ENCODE measurements at regions not wholly inside any gene's neighbourhood (a gene's known extent, or its start where the extent isn't known, plus 50 kb on each side); places are given as distances from the start of the nearest gene placed in this dataset.
"Not testable (repeated sequence)": the region's sequence is repeated elsewhere in the genome, so short reads cannot be mapped to it uniquely, and the experiment has no call there.

GRCh38 chr13:112205990-112206389 is 139.0 kb downstream of the SOX1 start:
- DNase-seq (ENCODE audit: low read depth, low spot score) = no peak
- in situ Hi-C loops (cut with HindIII; ENCODE audit: low pct_unique_long_range_greater_than_20kb, low sequenced_read_pairs) = no loop called here

DNA sequence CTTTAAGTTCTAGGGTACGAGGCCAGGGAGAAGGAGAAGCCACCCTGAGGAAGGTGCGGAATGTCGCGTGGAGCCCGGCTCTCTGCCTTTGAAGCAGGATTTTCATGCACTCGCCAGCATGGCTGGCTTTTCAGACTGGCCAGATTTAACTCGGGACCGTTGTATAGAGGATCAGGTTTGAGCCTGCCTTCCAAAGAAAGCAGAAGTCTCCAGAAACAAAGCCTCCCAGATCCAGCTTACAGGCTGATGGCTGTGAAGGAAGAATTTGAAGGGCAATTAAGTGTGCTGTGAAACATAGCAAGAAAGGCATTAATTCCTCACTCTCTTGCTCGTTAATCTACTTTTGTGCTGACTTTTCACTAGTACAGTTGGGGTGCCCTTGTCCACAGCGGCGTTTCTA is 140.2 kb downstream of the SOX1 start:
- in situ Hi-C loops (cut with HindIII; ENCODE audit: low pct_unique_long_range_greater_than_20kb, low sequenced_read_pairs) = no loop called here
- DNase-seq (ENCODE audit: low read depth, low spot score) = no peak

DNA sequence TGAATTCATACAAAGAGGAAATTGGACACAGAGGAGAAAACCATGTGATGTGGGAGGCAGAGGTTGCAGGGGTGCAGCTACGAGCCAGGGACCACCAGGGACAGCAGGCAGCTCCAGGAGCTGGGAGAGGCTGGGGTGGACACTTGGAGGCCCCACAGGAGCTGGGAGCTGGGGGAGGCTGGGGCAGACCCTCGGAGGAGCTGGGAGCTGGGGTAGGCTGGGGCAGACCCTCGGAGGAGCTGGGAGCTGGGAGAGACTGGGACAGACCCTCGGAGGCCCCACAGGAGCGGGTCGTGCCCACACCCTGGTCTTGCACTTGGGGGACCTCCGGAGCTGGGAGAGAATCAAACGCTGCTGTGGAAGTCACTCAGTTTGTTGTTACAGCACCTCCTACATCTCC is 141.7 kb downstream of the SOX1 start:
- DNase-seq (ENCODE audit: low read depth, low spot score) = no peak
- in situ Hi-C loops (cut with HindIII; ENCODE audit: low pct_unique_long_range_greater_than_20kb, low sequenced_read_pairs) = no loop called here

GRCh38 chr13:112209266-112209665 is 142.3 kb downstream of the SOX1 start:
- no peak for DNase-seq (ENCODE audit: low read depth, low spot score)
- in situ Hi-C loops (cut with HindIII; ENCODE audit: low pct_unique_long_range_greater_than_20kb, low sequenced_read_pairs) = no loop called here

DNA sequence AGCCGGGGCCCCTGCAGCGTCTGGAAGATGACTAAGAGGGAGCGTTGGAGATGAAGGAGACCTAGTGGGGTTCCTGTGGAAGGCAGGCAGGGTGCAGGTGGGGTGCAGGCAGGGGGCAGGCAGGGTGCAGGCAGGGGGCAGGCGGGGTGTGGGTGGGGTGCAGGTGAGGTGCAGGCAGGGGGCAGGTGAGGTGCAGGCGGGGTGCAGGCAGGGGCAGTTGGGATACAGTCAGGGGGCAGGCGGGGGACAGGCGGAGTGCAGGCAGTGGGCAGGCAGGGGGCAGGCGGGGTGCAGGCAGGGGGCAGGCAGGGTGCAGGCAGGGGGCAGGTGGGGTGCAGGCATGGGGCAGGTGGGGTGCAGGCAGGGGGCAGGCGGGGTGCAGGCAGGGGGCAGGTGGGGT is 142.8 kb downstream of the SOX1 start:
- DNase-seq (ENCODE audit: low read depth, low spot score) = no peak

DNA sequence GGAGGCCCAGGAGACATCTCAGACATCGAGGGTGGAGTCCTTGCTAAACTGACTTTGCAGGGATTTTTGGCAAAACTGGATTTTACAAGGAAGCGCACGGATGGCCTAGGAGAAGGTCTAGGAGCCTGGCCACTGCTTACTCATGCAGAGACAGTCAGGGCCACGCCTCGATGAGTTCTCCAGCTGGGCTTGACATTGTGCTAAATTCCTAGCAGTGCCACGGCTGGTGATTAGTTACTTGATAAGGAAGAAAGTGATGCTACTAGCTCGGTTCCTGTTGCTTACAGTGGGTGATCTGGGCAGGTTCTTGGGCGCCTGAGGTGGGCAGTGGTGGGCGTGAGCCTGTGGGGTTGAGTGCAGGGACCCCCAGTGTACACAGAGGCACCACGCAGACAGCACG is 143.4 kb downstream of the SOX1 start:
- no peak for DNase-seq (ENCODE audit: low read depth, low spot score)

More for the DNA sequence above, 142.8 kb downstream of the SOX1 start:
- in situ Hi-C loops (cut with HindIII; ENCODE audit: low pct_unique_long_range_greater_than_20kb, low sequenced_read_pairs) = no loop called here

GRCh38 chr13:112212533-112212932 is 145.6 kb downstream of the SOX1 start:
- no peak for DNase-seq (ENCODE audit: low read depth, low spot score)
- in situ Hi-C loops (cut with HindIII; ENCODE audit: low pct_unique_long_range_greater_than_20kb, low sequenced_read_pairs) = no loop called here

More for the DNA sequence above, 143.4 kb downstream of the SOX1 start:
- in situ Hi-C loops (cut with HindIII; ENCODE audit: low pct_unique_long_range_greater_than_20kb, low sequenced_read_pairs) = no loop called here

- DNase-seq (ENCODE audit: low read depth, low spot score) = no peak
- in situ Hi-C loops (cut with HindIII; ENCODE audit: low pct_unique_long_range_greater_than_20kb, low sequenced_read_pairs) = no loop called here
Measured at GRCh38 chr13:112213467-112214255, 146.7 kb downstream of the SOX1 start.

DNA sequence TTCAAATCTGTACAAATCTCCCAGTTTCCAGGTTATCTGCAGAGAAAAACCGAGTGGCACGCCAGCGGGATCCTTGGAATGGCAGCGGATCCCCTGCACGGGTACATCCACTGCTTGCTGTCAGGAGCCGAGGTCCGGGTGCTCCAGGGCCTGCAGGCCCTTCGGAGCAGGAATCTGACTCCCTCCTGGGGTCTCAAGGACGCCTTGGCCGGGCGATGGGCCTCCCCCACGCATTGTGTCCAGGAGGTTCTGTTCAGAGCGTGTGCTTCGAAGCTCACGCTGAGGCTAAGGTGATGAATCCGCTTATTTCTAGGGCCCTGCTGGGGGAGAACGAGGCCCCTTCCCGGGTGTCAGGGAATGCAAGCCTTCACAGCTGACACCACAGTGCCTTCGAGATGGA is 148.9 kb downstream of the SOX1 start:
- in situ Hi-C loops (cut with HindIII; ENCODE audit: low pct_unique_long_range_greater_than_20kb, low sequenced_read_pairs) = no loop called here
- no peak for DNase-seq (ENCODE audit: low read depth, low spot score)

GRCh38 chr13:112217431-112217830 is 150.5 kb downstream of the SOX1 start:
- in situ Hi-C loops (cut with HindIII; ENCODE audit: low pct_unique_long_range_greater_than_20kb, low sequenced_read_pairs) = no loop called here
- no peak for DNase-seq (ENCODE audit: low read depth, low spot score)

- no peak for DNase-seq (ENCODE audit: low read depth, low spot score)
- in situ Hi-C loops (cut with HindIII; ENCODE audit: low pct_unique_long_range_greater_than_20kb, low sequenced_read_pairs) = no loop called here
Measured at GRCh38 chr13:112218416-112218815, 151.5 kb downstream of the SOX1 start.

DNA sequence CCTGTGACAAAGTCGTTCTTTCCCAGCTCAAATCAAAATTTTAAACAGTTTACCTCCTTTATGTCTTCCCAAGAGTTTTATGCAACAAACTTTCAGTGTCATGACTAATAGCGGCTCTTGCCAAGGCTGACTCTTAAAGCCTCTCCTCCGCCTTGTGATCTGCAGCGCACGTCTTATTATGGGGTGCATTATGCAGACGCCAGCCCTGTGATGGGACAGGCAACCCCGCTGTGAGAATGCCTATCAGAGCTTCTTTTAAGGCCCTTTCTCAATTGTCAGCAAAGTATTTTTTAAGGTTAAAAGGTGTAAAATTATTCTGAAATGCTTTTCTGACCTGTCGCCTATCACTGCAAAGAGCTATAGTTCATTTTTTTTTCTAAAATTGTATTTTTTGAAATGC is 152.8 kb downstream of the SOX1 start:
- in situ Hi-C loops (cut with HindIII; ENCODE audit: low pct_unique_long_range_greater_than_20kb, low sequenced_read_pairs) = no loop called here
- no peak for DNase-seq (ENCODE audit: low read depth, low spot score)

- in situ Hi-C loops (cut with HindIII; ENCODE audit: low pct_unique_long_range_greater_than_20kb, low sequenced_read_pairs) = no loop called here
Measured at GRCh38 chr13:112220296-112220875, 153.4 kb downstream of the SOX1 start.

GRCh38 chr13:112220925-112221324 is 154.0 kb downstream of the SOX1 start:
- in situ Hi-C loops (cut with HindIII; ENCODE audit: low pct_unique_long_range_greater_than_20kb, low sequenced_read_pairs) = no loop called here

More at GRCh38 chr13:112220296-112220875, 153.4 kb downstream of the SOX1 start:
- no peak for DNase-seq (ENCODE audit: low read depth, low spot score)

GRCh38 chr13:112222971-112223370 is 153.2 kb upstream of the SPACA7 start:
- in situ Hi-C loops (cut with HindIII; ENCODE audit: low pct_unique_long_range_greater_than_20kb, low sequenced_read_pairs) = no loop called here
- no peak for DNase-seq (ENCODE audit: low read depth, low spot score)

More at GRCh38 chr13:112220925-112221324, 154.0 kb downstream of the SOX1 start:
- DNase-seq (ENCODE audit: low read depth, low spot score) = no peak

- DNase-seq (ENCODE audit: low read depth, low spot score) = peak; percentile 15
- in situ Hi-C loops (cut with HindIII; ENCODE audit: low pct_unique_long_range_greater_than_20kb, low sequenced_read_pairs) = not testable (repeated sequence)
Measured at GRCh38 chr13:112223929-112224328, 152.2 kb upstream of the SPACA7 start.

- DNase-seq (ENCODE audit: low read depth, low spot score) = no peak
- in situ Hi-C loops (cut with HindIII; ENCODE audit: low pct_unique_long_range_greater_than_20kb, low sequenced_read_pairs) = no loop called here
Measured at GRCh38 chr13:112225429-112226090, 150.6 kb upstream of the SPACA7 start.

DNA sequence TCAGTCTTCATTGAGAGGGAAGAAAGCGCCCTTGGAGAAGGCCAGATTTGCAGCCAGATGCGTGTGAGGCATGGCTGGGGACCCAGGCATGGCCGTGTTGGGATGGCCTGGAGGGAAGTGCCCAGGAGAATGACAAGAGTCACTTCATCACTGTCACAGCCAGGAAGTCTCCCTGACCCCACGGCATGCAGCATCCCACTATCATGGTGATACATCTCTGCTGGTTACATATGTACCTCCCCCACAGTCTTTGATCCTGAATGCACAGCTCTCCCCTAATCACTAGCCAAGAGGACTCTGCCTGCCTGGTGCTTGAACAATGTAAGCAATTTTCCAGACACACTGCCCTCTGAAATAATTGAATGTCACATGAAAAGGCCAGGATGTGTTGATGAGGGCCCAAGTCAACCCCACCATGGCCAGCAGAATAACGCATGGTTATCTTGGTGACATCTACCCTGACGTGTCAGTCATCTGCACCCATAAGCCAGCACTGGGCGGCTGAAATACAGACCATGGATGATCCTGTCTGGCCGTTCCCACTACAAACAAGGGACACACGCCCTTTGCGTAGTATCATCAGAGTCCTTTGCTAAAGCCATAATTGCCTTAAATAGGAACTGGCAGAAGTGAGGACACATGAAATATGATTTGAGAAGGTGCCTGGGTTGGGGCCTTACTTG is 149.7 kb upstream of the SPACA7 start:
- DNase-seq (ENCODE audit: low read depth, low spot score) = no peak
- in situ Hi-C loops (cut with HindIII; ENCODE audit: low pct_unique_long_range_greater_than_20kb, low sequenced_read_pairs) = no loop called here
